SK-N-SH (cell line): ENCODE measurements at regions not wholly inside any gene's neighbourhood (a gene's known extent, or its start where the extent isn't known, plus 50 kb on each side); places are given as distances from the start of the nearest gene placed in this dataset.

Source experiments
- CTCF ChIA-PET: fragments of 300-600, 350-600 bp; formaldehyde crosslinking; extraction: SDS; loops from one replicate; lab custom pipeline; 2021; lab: Yijun Ruan, JAX
- POLR2A ChIA-PET: fragments of 350-600 bp; sonication (Branson Sonifier 250); formaldehyde crosslinking; extraction: SDS; loops from one replicate; lab custom pipeline; 2020; ENCODE audit warnings: antibody characterized with exemption, inconsistent platforms; lab: Yijun Ruan, JAX
- DNase-seq: peaks from one replicate; pipeline ENCODE4 v3.0.0; 2012
- H2AFZ ChIP-seq: fragments of 200-600 bp; sonication (generic); 2 replicates; pipeline ENCODE4 v1.8.1; 2016; ENCODE audit warnings: antibody characterized with exemption, mild to moderate bottlenecking, low read depth
- H3F3A ChIP-seq: fragments of 200-600 bp; sonication (generic); replicated peaks from 2 replicates; pipeline ENCODE3; 2016; ENCODE audit warnings: antibody characterized with exemption, mild to moderate bottlenecking; ENCODE audit not compliant: insufficient read depth
- H3K27ac ChIP-seq, 2 experiments: fragments of 200-500 bp in 1 of 2; fragments of 200-600 bp in 1 of 2; sonication (Bioruptor generic) in 1 of 2; sonication (generic), shearing (Covaris generic) in 1 of 2; 2 replicates each; pipeline versions ENCODE4 v1.5.1 to v1.6.1; 2014 to 2016; ENCODE audit warnings: low read depth in 2 of 2, inconsistent platforms in 1 of 2, low read length in 1 of 2, mild to moderate bottlenecking in 1 of 2, mixed read lengths in 1 of 2
- H3K27me3 ChIP-seq: fragments of 200-600 bp; sonication (generic), shearing (Covaris generic); 2 replicates; pipeline ENCODE4 v1.6.1; 2016; ENCODE audit warnings: mixed run types; ENCODE audit not compliant: insufficient read depth
- H3K36me3 ChIP-seq, 2 experiments: fragments of 200-500 bp in 1 of 2; fragments of 200-600 bp in 1 of 2; sonication (Bioruptor generic) in 1 of 2; sonication (generic) in 1 of 2; replicated peaks in 1 of 2; 2 replicates each; pipeline versions ENCODE3 to v1.5.1; 2014 to 2016; ENCODE audit warnings: low read length in 1 of 2, mild to moderate bottlenecking in 1 of 2; ENCODE audit not compliant: insufficient read depth in 2 of 2, control insufficient read depth in 1 of 2
- H3K4me1 ChIP-seq, 2 experiments: fragments of 200-500 bp in 1 of 2; fragments of 200-600 bp in 1 of 2; sonication (Bioruptor generic) in 1 of 2; sonication (generic), shearing (Covaris generic) in 1 of 2; 2 replicates each; pipeline versions ENCODE4 v1.5.1 to v1.6.1; 2014 to 2016; ENCODE audit warnings: low read depth in 1 of 2, low read length in 1 of 2, mixed run types in 1 of 2; ENCODE audit not compliant: insufficient read depth in 2 of 2, control insufficient read depth in 1 of 2
- H3K4me2 ChIP-seq: fragments of 200-600 bp; sonication (generic), shearing (Covaris generic); 2 replicates; pipeline ENCODE4 v1.6.1; 2017; ENCODE audit warnings: mixed run types
- H3K4me3 ChIP-seq, 2 experiments: fragments of 200-500 bp in 1 of 2; fragments of 200-600 bp in 1 of 2; sonication (Bioruptor generic) in 1 of 2; sonication (generic), shearing (Covaris generic) in 1 of 2; 2 replicates each; pipeline versions ENCODE4 v1.5.1 to v1.8.1; 2014 to 2016; ENCODE audit warnings: low read depth in 2 of 2, inconsistent platforms in 1 of 2, low read length in 1 of 2, mild to moderate bottlenecking in 1 of 2, mixed read lengths in 1 of 2, moderate library complexity in 1 of 2
- H3K79me2 ChIP-seq: fragments of 200-600 bp; sonication (generic); 2 replicates; pipeline ENCODE4 v1.8.1; 2017; ENCODE audit warnings: mild to moderate bottlenecking; ENCODE audit not compliant: insufficient read depth
- H3K9ac ChIP-seq: fragments of 200-600 bp; sonication (generic); 2 replicates; pipeline ENCODE4 v1.6.1; 2017; ENCODE audit warnings: mixed run types
- H3K9me2 ChIP-seq: fragments of 200-600 bp; sonication (generic); 2 replicates; pipeline ENCODE4 v1.6.1; 2017; ENCODE audit warnings: mixed run types
- H3K9me3 ChIP-seq: fragments of 200-600 bp; sonication (generic); 2 replicates; pipeline ENCODE4 v1.6.1; 2017; ENCODE audit warnings: mixed run types, mild to moderate bottlenecking, moderate library complexity
- H4K20me1 ChIP-seq: fragments of 200-600 bp; sonication (generic); 2 replicates; pipeline ENCODE4 v1.6.1; 2017; ENCODE audit warnings: mild to moderate bottlenecking, mixed run types; ENCODE audit not compliant: insufficient read depth
- CHD2 ChIP-seq: fragments of 150-350 bp; IDR thresholded peaks from 2 replicates; pipeline ENCODE4 v1.6.1; 2018; ENCODE audit warnings: low read length; ENCODE audit not compliant: partially characterized antibody
- FOSL2 ChIP-seq: IDR thresholded peaks from 2 replicates; pipeline ENCODE4 v1.4.0; 2012; ENCODE audit warnings: low read depth, mild to moderate bottlenecking, moderate library complexity, borderline replicate concordance
- FOXJ3 ChIP-seq: sonication (generic); formaldehyde crosslinking; IDR thresholded peaks from 2 replicates; pipeline ENCODE4 v1.5.1; 2020; ENCODE audit warnings: mild to moderate bottlenecking, missing genetic modification reagents
- FOXM1 ChIP-seq: IDR thresholded peaks from 2 replicates; pipeline ENCODE4 v1.4.0; 2012; ENCODE audit warnings: low read depth, mild to moderate bottlenecking
- GATA2 ChIP-seq: sonication (generic); formaldehyde crosslinking; IDR thresholded peaks from 2 replicates; pipeline ENCODE4 v1.5.0; 2020; ENCODE audit warnings: mild to moderate bottlenecking, missing genetic modification reagents
- JUND ChIP-seq: IDR thresholded peaks from 2 replicates; pipeline ENCODE4 v1.4.0; 2012
- MEF2A ChIP-seq: IDR thresholded peaks from 2 replicates; pipeline ENCODE4 v1.4.0; 2012; ENCODE audit warnings: low read depth, borderline replicate concordance
- NFIC ChIP-seq: IDR thresholded peaks from 2 replicates; pipeline ENCODE4 v1.4.0; 2012; ENCODE audit warnings: borderline replicate concordance
- NRF1 ChIP-seq: IDR thresholded peaks from 2 replicates; pipeline ENCODE4 v1.6.1; 2012; ENCODE audit warnings: low read depth, mild to moderate bottlenecking, low read length
- POLR2AphosphoS5 ChIP-seq: IDR thresholded peaks from 2 replicates; pipeline ENCODE4 v1.6.1; 2012; ENCODE audit warnings: low read depth, low read length
- RAD21 ChIP-seq: IDR thresholded peaks from 2 replicates; pipeline ENCODE4 v1.6.1; 2012; ENCODE audit warnings: mild to moderate bottlenecking, low read length
- REST ChIP-seq: IDR thresholded peaks from 2 replicates; pipeline ENCODE4 v1.6.1; 2012; ENCODE audit warnings: mild to moderate bottlenecking, low read depth, low read length, moderate library complexity
- SMC3 ChIP-seq: IDR thresholded peaks from 2 replicates; pipeline ENCODE4 v1.6.1; 2012; ENCODE audit warnings: low read depth, low read length, improper control_type of control experiment
- TAF1 ChIP-seq: IDR thresholded peaks from 2 replicates; pipeline ENCODE4 v1.6.1; 2012; ENCODE audit warnings: low read depth, mild to moderate bottlenecking, low read length, moderate library complexity, borderline replicate concordance
- TEAD4 ChIP-seq: IDR thresholded peaks from 2 replicates; pipeline ENCODE4 v1.4.0; 2012; ENCODE audit warnings: mild to moderate bottlenecking, borderline replicate concordance; ENCODE audit not compliant: insufficient read depth
- YY1 ChIP-seq: IDR thresholded peaks from 2 replicates; pipeline ENCODE4 v1.4.0; 2012; ENCODE audit warnings: low read depth, mild to moderate bottlenecking
- ZBTB33 ChIP-seq: IDR thresholded peaks from 2 replicates; pipeline ENCODE4 v1.4.0; 2012; ENCODE audit warnings: low read depth, borderline replicate concordance
- WGBS: methylation state at CpG from one replicate; pipeline ENCODE4 v1.1.6; 2017; ENCODE audit warnings: low lambda C conversion rate; 5-methylcytosine and 5-hydroxymethylcytosine counted together
- TF ChIP-seq, protein P1 (sequence below): fragments of 150-350 bp; IDR thresholded peaks from 2 replicates; pipeline ENCODE4 v1.6.1; 2017; ENCODE audit warnings: antibody characterized with exemption, low read length, low read depth, borderline replicate concordance
- TF ChIP-seq, protein P2 (sequence below): IDR thresholded peaks from 2 replicates; pipeline ENCODE4 v1.4.0; 2012; ENCODE audit warnings: low read depth, borderline replicate concordance
- TF ChIP-seq, protein P3 (sequence below): IDR thresholded peaks from 2 replicates; pipeline ENCODE4; 2012

DNA sequence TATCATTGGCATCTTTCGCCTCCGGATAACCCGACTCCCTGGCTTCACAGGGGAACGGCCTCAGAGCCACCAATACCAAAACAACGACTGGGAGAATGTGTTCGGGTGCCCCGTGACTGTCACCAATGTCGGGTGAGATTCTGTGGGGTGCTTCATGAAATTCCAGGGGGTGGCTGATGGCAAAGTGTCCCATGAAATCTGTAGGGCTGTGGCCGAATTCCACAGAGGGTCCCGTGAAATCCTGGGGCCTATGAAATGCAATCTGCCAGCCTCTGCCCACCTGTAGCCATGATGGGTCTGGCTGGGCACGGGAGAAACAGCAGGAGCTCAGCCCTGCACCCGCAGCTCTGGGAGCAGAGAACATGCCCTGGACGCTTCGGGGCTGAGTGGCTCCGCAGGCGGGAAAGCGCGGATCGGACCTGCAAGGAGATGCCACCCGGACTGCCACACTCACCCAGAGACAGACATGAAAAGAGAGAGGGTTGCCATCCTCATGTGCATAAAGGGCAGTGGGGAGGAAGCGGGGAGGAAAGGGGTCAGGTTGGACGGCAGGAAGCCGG lies 192.4 kb downstream of the OLFM1 start (continued):
- TF ChIP-seq REST (no peak), POLR2AphosphoS5 (no peak), SMC3 (no peak), MEF2A (no peak), FOXM1 (no peak), NRF1 (no peak), TEAD4 (no peak)
- TF ChIP-seq, protein P1, sequence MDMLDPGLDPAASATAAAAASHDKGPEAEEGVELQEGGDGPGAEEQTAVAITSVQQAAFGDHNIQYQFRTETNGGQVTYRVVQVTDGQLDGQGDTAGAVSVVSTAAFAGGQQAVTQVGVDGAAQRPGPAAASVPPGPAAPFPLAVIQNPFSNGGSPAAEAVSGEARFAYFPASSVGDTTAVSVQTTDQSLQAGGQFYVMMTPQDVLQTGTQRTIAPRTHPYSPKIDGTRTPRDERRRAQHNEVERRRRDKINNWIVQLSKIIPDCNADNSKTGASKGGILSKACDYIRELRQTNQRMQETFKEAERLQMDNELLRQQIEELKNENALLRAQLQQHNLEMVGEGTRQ: no peak
- TF ChIP-seq, protein P2, sequence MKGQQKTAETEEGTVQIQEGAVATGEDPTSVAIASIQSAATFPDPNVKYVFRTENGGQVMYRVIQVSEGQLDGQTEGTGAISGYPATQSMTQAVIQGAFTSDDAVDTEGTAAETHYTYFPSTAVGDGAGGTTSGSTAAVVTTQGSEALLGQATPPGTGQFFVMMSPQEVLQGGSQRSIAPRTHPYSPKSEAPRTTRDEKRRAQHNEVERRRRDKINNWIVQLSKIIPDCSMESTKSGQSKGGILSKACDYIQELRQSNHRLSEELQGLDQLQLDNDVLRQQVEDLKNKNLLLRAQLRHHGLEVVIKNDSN: no peak

DNA sequence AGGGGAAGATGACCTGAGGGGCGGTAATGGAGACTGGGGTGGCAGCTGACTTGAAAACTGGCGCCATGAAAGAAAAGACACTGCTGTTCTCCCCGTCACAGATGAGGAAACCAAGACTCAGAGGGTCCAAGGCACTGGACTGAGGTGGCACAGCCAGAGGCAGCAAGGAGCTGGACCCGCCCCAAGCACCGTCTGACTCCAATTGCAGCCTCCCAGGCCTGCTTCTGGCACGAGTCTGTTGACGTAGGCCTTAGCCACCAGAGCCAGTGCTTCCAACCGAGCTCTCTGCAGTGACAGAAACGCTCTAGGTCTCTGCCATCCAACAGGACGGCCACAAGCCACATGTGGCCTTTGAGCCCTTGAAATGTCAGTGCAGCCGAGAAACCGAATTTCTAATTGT lies 193.2 kb downstream of the OLFM1 start:
- TF ChIP-seq FOSL2: no peak
- no peak for TF ChIP-seq CHD2
- TF ChIP-seq FOXJ3 (CRISPR knock-in tag): no peak
- TF ChIP-seq, protein P3, sequence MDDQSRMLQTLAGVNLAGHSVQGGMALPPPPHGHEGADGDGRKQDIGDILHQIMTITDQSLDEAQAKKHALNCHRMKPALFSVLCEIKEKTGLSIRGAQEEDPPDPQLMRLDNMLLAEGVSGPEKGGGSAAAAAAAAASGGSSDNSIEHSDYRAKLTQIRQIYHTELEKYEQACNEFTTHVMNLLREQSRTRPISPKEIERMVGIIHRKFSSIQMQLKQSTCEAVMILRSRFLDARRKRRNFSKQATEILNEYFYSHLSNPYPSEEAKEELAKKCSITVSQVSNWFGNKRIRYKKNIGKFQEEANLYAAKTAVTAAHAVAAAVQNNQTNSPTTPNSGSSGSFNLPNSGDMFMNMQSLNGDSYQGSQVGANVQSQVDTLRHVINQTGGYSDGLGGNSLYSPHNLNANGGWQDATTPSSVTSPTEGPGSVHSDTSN: no peak
- no peak for TF ChIP-seq SMC3
- TF ChIP-seq YY1: no peak
- TF ChIP-seq GATA2: no peak
- no peak for TF ChIP-seq FOXM1
- no peak for TF ChIP-seq ZBTB33
- no peak for TF ChIP-seq TAF1
- no peak for TF ChIP-seq JUND
- TF ChIP-seq NFIC: no peak
- no peak for TF ChIP-seq RAD21
- Histone ChIP-seq H3K27me3 (no peaks in the 10 kb centered on the region), H3K4me3 (no peak overlapping the region), H3K79me2 (no peaks in the 10 kb centered on the region), H3K4me1 (peaks cover 0 to 24% of the 10 kb centered on the region in 2 experiments; a peak in 1 of 4 replicates), H3K9me2 (no peaks in the 10 kb centered on the region), H3F3A (no peaks in the 10 kb centered on the region), H3K4me2 (no peak overlapping the region), H4K20me1 (no peaks in the 10 kb centered on the region), H3K9me3 (no peaks in the 10 kb centered on the region), H3K9ac (no peak overlapping the region), H2AFZ (no peak overlapping the region), H3K27ac (0 out of 4 replicates have a peak overlapping the region, but pooled peaks of 1 of the 2 experiments have one; percentile 3), H3K36me3 (no peaks in the 10 kb centered on the region)
- ChIA-PET POLR2A (no interaction called here), CTCF (interaction anchor here (0.7 to 1.1 kb wide), 2 partner anchors 23 to 145 kb away, joined by 3 read pairs; no protein-coding TSS in a partner anchor)
- 39% methylated on average over 8 of the region's 12 CpGs for WGBS
- DNase-seq: no peak
